Epithelial cell of proximal tubule (primary cell): ENCODE measurements at regions not wholly inside any gene's neighbourhood (a gene's known extent, or its start where the extent isn't known, plus 50 kb on each side); places are given as distances from the start of the nearest gene placed in this dataset.

Experiments
- DNase-seq: peaks from one replicate; pipeline ENCODE4 v3.0.0-alpha.2; 2011; ENCODE audit warnings: low read depth
- H3K4me3 ChIP-seq: 2 replicates; pipeline ENCODE4 v1.5.1; 2011; ENCODE audit warnings: low read depth, mild to moderate bottlenecking, low read length
- CTCF ChIP-seq: conservative IDR thresholded peaks from 2 replicates; pipeline ENCODE4 v1.5.1; 2012; ENCODE audit warnings: low read depth, mild to moderate bottlenecking, low read length

- no peak for TF ChIP-seq CTCF
- DNase-seq, result no peak
- no peak overlapping the region for H3K4me3 ChIP-seq
These were observed 356.3 kb downstream of the CXCL12 start for GRCh38 chr10:44028384-44029137.

- TF ChIP-seq CTCF, result no peak
- DNase-seq, result no peak
- H3K4me3 ChIP-seq, result no peak overlapping the region
These were observed 360.4 kb downstream of the CXCL12 start for GRCh38 chr10:44024356-44025116.

GRCh38 chr10:44023517-44023916 is 361.4 kb downstream of the CXCL12 start:
- DNase-seq, result no peak

GRCh38 chr10:44022203-44022602 is 362.7 kb downstream of the CXCL12 start:
- TF ChIP-seq CTCF, result no peak
- no peak overlapping the region for H3K4me3 ChIP-seq
- DNase-seq, result no peak

More at GRCh38 chr10:44023517-44023916, 361.4 kb downstream of the CXCL12 start:
- H3K4me3 ChIP-seq, result no peak overlapping the region
- TF ChIP-seq CTCF, result no peak

GRCh38 chr10:44020322-44021111 is 364.4 kb downstream of the CXCL12 start:
- H3K4me3 ChIP-seq, result no peak overlapping the region
- TF ChIP-seq CTCF, result no peak
- DNase-seq, result no peak

- no peak overlapping the region for H3K4me3 ChIP-seq
- DNase-seq, result no peak
- TF ChIP-seq CTCF, result no peak
These were observed 367.3 kb downstream of the CXCL12 start for GRCh38 chr10:44017483-44018145.
